ENCODE measurements at regions not wholly inside any gene's neighbourhood (a gene's known extent, or its start where the extent isn't known, plus 50 kb on each side); places are given as distances from the start of the nearest gene placed in this dataset.

- no peak for TF ChIP-seq POLR2A (IDR thresholded peaks at IDR 0.05)
- TF ChIP-seq CTCF (IDR thresholded peaks at IDR 0.05), result no peak
- no peak for TF ChIP-seq EP300 (IDR thresholded peaks at IDR 0.05)
These were observed 210.6 kb downstream of the TPST1 start for GRCh38 chr7:66415659-66416265.

Measured in ovary (tissue), 3 donors.